Prostate gland (tissue), 2 donors: ENCODE measurements at regions not wholly inside any gene's neighbourhood (a gene's known extent, or its start where the extent isn't known, plus 50 kb on each side); places are given as distances from the start of the nearest gene placed in this dataset.

Experiments
- CTCF ChIP-seq, 4 experiments: fragments of 200-600 bp in 2 of 4; fragments of 450-650 bp in 2 of 4; sonication (generic) in 2 of 4; IDR thresholded peaks; 1 replicate in 3 of 4; 2 replicates in 1 of 4; pipeline ENCODE4 v1.5.1; 2016 to 2019; ENCODE audit warnings: antibody characterized with exemption in 4 of 4, mild to moderate bottlenecking in 2 of 4, moderate library complexity in 2 of 4
- POLR2A ChIP-seq: fragments of 450-650 bp; IDR thresholded peaks from one replicate; pipeline ENCODE4 v1.6.1; 2016; ENCODE audit warnings: antibody characterized with exemption, mild to moderate bottlenecking
- POLR2AphosphoS5 ChIP-seq: sonication (generic); formaldehyde crosslinking; IDR thresholded peaks from one replicate; pipeline ENCODE4 v1.6.1; 2017; ENCODE audit warnings: antibody characterized with exemption

- TF ChIP-seq CTCF (IDR thresholded peaks at IDR 0.05) (no peak), POLR2A (no peak), POLR2AphosphoS5 (no peak)
Measured at GRCh38 chr16:9663588-9663987, 518.6 kb downstream of the GRIN2A start.
